ENCODE measurements at regions not wholly inside any gene's neighbourhood (a gene's known extent, or its start where the extent isn't known, plus 50 kb on each side); places are given as distances from the start of the nearest gene placed in this dataset.
"Not testable (repeated sequence)": the region's sequence is repeated elsewhere in the genome, so short reads cannot be mapped to it uniquely, and the experiment has no call there.

GRCh38 chr12:68387338-68387737, 55.2 kb upstream of the MDM1 start:
- DNase-seq = no peak

- no peak for DNase-seq
Observed at GRCh38 chr12:68389305-68389704, 57.1 kb upstream of the MDM1 start.

- DNase-seq = no peak
Observed at GRCh38 chr12:68391937-68392336, 59.8 kb upstream of the MDM1 start.

- DNase-seq = no peak
Observed at GRCh38 chr12:68392376-68392775, 60.2 kb upstream of the MDM1 start.

GRCh38 chr12:68393417-68393816, 61.3 kb upstream of the MDM1 start:
- DNase-seq = no peak

GRCh38 chr12:68397566-68398158, 65.5 kb upstream of the MDM1 start:
- no peak for DNase-seq

- DNase-seq = not testable (repeated sequence)
Observed at GRCh38 chr12:68398689-68399088, 66.5 kb upstream of the MDM1 start.

GRCh38 chr12:68400226-68400829, 68.2 kb upstream of the MDM1 start:
- no peak for DNase-seq

GRCh38 chr12:68402422-68402821, 70.3 kb upstream of the MDM1 start:
- DNase-seq = no peak

GRCh38 chr12:68403296-68403695, 71.1 kb upstream of the MDM1 start:
- no peak for DNase-seq

GRCh38 chr12:68403711-68404110, 71.5 kb upstream of the MDM1 start:
- DNase-seq = no peak

GRCh38 chr12:68405343-68405781, 73.2 kb upstream of the MDM1 start:
- no peak for DNase-seq

- no peak for DNase-seq
Observed at GRCh38 chr12:68406134-68406576, 74.0 kb upstream of the MDM1 start.

- DNase-seq = no peak
Observed at GRCh38 chr12:68406911-68407310, 74.7 kb upstream of the MDM1 start.

- no peak for DNase-seq
Observed at GRCh38 chr12:68410018-68410660, 78.0 kb upstream of the MDM1 start.

GRCh38 chr12:68411371-68411770, 79.2 kb upstream of the MDM1 start:
- DNase-seq = no peak

- no peak for DNase-seq
Observed at GRCh38 chr12:68414988-68415387, 82.8 kb upstream of the MDM1 start.

- no peak for DNase-seq
Observed at GRCh38 chr12:68416350-68416749, 84.2 kb upstream of the MDM1 start.

- no peak for DNase-seq
Observed at GRCh38 chr12:68416826-68417225, 84.7 kb upstream of the MDM1 start.

GRCh38 chr12:68418137-68418460, 85.9 kb upstream of the MDM1 start:
- DNase-seq = no peak

GRCh38 chr12:68420225-68421010, 88.3 kb upstream of the MDM1 start:
- DNase-seq = no peak

- no peak for DNase-seq
Observed at GRCh38 chr12:68422159-68422558, 90.0 kb upstream of the MDM1 start.

- no peak for DNase-seq
Observed at GRCh38 chr12:68422956-68423574, 90.9 kb upstream of the MDM1 start.
